ENCODE measurements at regions not wholly inside any gene's neighbourhood (a gene's known extent, or its start where the extent isn't known, plus 50 kb on each side); places are given as distances from the start of the nearest gene placed in this dataset.

- POLR2A ChIA-PET = no interaction called here
Observed at GRCh38 chr16:65218348-65218747, 96.5 kb upstream of the CDH11 start.

More at GRCh38 chr16:65218348-65218747, 96.5 kb upstream of the CDH11 start:
- Histone ChIP-seq H3K9me3 (ENCODE audit: control insufficient read depth in 1 of 2, insufficient read depth in 1 of 2, low read depth in 1 of 2, low read length in 2 of 2) (peaks cover 0 to 16% of the 10 kb centered on the region in 2 experiments; a peak in 2 of 4 replicates), H3K4me3 (replicated peaks in 1 of 2; ENCODE audit: low read depth in 1 of 2, low read length in 2 of 2) (no peak overlapping the region), H3K9me2 (ENCODE audit: insufficient read depth) (no peaks in the 10 kb centered on the region), H3K4me2 (ENCODE audit: low read length) (no peak overlapping the region), H3K4me1 (ENCODE audit: control insufficient read depth in 1 of 2, insufficient read depth in 2 of 2, low read length in 2 of 2) (no peaks in the 10 kb centered on the region), H4K20me1 (ENCODE audit: insufficient read depth) (no peaks in the 10 kb centered on the region), H3K27ac (ENCODE audit: low read depth, low read length) (no peak overlapping the region), H3K79me2 (ENCODE audit: insufficient read depth, low read length) (no peaks in the 10 kb centered on the region), H3K36me3 (ENCODE audit: control insufficient read depth in 1 of 2, insufficient read depth in 2 of 2, low read length in 2 of 2) (no peaks in the 10 kb centered on the region), H3K27me3 (ENCODE audit: insufficient read depth, low read length) (no peaks in the 10 kb centered on the region), H3K9ac (ENCODE audit: low read length) (no peak overlapping the region), H2AFZ (ENCODE audit: low read depth, low read length, poor library complexity, severe bottlenecking) (no peak overlapping the region)
- ChIA-PET CTCF (no interaction called here), RAD21 (ENCODE audit: low non-redundant PET in 1 of 2, low total read pairs in 2 of 2, uncharacterized antibody in 2 of 2, unreplicated experiment in 2 of 2) (no interaction called here)
- DNase-seq (ENCODE audit: low read depth, low spot score) = no peak
- ATAC-seq = no peak
- intact Hi-C loops (cut with micrococcal nuclease) = no loop called here
- BruUV-seq (replicated peaks) = no TSS peak
- TF ChIP-seq FOSL1 (IDR thresholded peaks at IDR 0.05; ENCODE audit: low read depth) = no peak
- TF ChIP-seq, protein P1, sequence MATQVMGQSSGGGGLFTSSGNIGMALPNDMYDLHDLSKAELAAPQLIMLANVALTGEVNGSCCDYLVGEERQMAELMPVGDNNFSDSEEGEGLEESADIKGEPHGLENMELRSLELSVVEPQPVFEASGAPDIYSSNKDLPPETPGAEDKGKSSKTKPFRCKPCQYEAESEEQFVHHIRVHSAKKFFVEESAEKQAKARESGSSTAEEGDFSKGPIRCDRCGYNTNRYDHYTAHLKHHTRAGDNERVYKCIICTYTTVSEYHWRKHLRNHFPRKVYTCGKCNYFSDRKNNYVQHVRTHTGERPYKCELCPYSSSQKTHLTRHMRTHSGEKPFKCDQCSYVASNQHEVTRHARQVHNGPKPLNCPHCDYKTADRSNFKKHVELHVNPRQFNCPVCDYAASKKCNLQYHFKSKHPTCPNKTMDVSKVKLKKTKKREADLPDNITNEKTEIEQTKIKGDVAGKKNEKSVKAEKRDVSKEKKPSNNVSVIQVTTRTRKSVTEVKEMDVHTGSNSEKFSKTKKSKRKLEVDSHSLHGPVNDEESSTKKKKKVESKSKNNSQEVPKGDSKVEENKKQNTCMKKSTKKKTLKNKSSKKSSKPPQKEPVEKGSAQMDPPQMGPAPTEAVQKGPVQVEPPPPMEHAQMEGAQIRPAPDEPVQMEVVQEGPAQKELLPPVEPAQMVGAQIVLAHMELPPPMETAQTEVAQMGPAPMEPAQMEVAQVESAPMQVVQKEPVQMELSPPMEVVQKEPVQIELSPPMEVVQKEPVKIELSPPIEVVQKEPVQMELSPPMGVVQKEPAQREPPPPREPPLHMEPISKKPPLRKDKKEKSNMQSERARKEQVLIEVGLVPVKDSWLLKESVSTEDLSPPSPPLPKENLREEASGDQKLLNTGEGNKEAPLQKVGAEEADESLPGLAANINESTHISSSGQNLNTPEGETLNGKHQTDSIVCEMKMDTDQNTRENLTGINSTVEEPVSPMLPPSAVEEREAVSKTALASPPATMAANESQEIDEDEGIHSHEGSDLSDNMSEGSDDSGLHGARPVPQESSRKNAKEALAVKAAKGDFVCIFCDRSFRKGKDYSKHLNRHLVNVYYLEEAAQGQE (IDR thresholded peaks at IDR 0.05; ENCODE audit: low read depth) = no peak
- TF ChIP-seq, protein P2, sequence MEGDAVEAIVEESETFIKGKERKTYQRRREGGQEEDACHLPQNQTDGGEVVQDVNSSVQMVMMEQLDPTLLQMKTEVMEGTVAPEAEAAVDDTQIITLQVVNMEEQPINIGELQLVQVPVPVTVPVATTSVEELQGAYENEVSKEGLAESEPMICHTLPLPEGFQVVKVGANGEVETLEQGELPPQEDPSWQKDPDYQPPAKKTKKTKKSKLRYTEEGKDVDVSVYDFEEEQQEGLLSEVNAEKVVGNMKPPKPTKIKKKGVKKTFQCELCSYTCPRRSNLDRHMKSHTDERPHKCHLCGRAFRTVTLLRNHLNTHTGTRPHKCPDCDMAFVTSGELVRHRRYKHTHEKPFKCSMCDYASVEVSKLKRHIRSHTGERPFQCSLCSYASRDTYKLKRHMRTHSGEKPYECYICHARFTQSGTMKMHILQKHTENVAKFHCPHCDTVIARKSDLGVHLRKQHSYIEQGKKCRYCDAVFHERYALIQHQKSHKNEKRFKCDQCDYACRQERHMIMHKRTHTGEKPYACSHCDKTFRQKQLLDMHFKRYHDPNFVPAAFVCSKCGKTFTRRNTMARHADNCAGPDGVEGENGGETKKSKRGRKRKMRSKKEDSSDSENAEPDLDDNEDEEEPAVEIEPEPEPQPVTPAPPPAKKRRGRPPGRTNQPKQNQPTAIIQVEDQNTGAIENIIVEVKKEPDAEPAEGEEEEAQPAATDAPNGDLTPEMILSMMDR (IDR thresholded peaks at IDR 0.05 in 2 of 3, conservative IDR thresholded peaks at IDR 0.05 in 1 of 3; ENCODE audit: borderline replicate concordance in 1 of 3, insufficient read depth in 1 of 3, low read depth in 2 of 3, low read length in 2 of 3) = no peak
- TF ChIP-seq POLR2A (IDR thresholded peaks at IDR 0.05; ENCODE audit: borderline replicate concordance, extremely low read depth, insufficient read depth, insufficient read length) = no peak
- TF ChIP-seq, protein P3, sequence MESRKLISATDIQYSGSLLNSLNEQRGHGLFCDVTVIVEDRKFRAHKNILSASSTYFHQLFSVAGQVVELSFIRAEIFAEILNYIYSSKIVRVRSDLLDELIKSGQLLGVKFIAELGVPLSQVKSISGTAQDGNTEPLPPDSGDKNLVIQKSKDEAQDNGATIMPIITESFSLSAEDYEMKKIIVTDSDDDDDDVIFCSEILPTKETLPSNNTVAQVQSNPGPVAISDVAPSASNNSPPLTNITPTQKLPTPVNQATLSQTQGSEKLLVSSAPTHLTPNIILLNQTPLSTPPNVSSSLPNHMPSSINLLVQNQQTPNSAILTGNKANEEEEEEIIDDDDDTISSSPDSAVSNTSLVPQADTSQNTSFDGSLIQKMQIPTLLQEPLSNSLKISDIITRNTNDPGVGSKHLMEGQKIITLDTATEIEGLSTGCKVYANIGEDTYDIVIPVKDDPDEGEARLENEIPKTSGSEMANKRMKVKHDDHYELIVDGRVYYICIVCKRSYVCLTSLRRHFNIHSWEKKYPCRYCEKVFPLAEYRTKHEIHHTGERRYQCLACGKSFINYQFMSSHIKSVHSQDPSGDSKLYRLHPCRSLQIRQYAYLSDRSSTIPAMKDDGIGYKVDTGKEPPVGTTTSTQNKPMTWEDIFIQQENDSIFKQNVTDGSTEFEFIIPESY (IDR thresholded peaks at IDR 0.05; ENCODE audit: extremely low read depth, insufficient replicate concordance, low read length) = no peak
- TF ChIP-seq SP1 (IDR thresholded peaks at IDR 0.05; ENCODE audit: low read depth) = no peak
- TF ChIP-seq CEBPB (IDR thresholded peaks at IDR 0.05; ENCODE audit: low read depth) = no peak
- no peak for TF ChIP-seq EGR1 (IDR thresholded peaks at IDR 0.05; ENCODE audit: low read depth)
- TF ChIP-seq ELF1 (IDR thresholded peaks at IDR 0.05; ENCODE audit: borderline replicate concordance, low read depth) = no peak
- no peak for TF ChIP-seq EZH2phosphoT487 (IDR thresholded peaks at IDR 0.05; ENCODE audit: borderline replicate concordance)
- TF ChIP-seq POLR2AphosphoS5 (IDR thresholded peaks at IDR 0.05; ENCODE audit: low read depth, low read length) = no peak
- no peak for TF ChIP-seq YY1 (IDR thresholded peaks at IDR 0.05; ENCODE audit: extremely low read depth, insufficient replicate concordance, low read depth, low read length)
- TF ChIP-seq TCF7L2 (IDR thresholded peaks at IDR 0.05; ENCODE audit: borderline replicate concordance, extremely low read depth, insufficient read depth, insufficient read length) = no peak
- TF ChIP-seq, protein P4, sequence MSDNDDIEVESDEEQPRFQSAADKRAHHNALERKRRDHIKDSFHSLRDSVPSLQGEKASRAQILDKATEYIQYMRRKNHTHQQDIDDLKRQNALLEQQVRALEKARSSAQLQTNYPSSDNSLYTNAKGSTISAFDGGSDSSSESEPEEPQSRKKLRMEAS (IDR thresholded peaks at IDR 0.05) = no peak
- TF ChIP-seq EZH2 (IDR thresholded peaks at IDR 0.05) = no peak
- no peak for TF ChIP-seq ZNF274 (IDR thresholded peaks at IDR 0.05; ENCODE audit: low read depth, low read length)
- no peak for TF ChIP-seq RAD21 (IDR thresholded peaks at IDR 0.05; ENCODE audit: low read depth)
